Astrocyte (in vitro differentiated cells and primary cell): ENCODE measurements at regions not wholly inside any gene's neighbourhood (a gene's known extent, or its start where the extent isn't known, plus 50 kb on each side); places are given as distances from the start of the nearest gene placed in this dataset.

Source experiments
- EZH2 ChIP-seq: IDR thresholded peaks from 2 replicates; pipeline ENCODE4 v1.6.1; 2012; ENCODE audit warnings: mild to moderate bottlenecking, low read length, inconsistent platforms; ENCODE audit not compliant: insufficient read depth
- TF ChIP-seq, protein P1 (sequence below): IDR thresholded peaks from 2 replicates; pipeline ENCODE4 v1.5.1; 2011; ENCODE audit warnings: low read depth, mild to moderate bottlenecking, inconsistent platforms, low read length, moderate library complexity; ENCODE audit not compliant: insufficient read depth

DNA sequence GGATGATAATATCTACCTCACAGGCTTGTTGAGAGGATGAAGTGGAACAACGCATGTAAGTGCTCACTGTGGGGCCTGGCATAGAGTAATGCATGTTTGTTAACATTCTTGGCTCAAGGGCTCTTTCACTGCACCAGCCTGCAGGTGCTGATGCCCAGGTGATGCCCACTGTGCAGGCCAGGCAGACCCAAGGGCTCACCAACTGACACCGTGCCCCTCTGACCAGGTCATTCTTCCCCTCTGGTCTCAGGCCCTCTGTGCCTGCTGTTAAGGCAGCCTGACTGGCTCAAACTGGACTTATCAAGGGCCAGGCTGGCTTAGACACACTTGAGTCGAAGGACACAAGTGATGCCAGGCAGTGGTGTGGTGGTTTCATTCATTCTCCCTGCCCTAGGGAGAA is 90.5 kb downstream of the PJA1 start:
- TF ChIP-seq, protein P1, sequence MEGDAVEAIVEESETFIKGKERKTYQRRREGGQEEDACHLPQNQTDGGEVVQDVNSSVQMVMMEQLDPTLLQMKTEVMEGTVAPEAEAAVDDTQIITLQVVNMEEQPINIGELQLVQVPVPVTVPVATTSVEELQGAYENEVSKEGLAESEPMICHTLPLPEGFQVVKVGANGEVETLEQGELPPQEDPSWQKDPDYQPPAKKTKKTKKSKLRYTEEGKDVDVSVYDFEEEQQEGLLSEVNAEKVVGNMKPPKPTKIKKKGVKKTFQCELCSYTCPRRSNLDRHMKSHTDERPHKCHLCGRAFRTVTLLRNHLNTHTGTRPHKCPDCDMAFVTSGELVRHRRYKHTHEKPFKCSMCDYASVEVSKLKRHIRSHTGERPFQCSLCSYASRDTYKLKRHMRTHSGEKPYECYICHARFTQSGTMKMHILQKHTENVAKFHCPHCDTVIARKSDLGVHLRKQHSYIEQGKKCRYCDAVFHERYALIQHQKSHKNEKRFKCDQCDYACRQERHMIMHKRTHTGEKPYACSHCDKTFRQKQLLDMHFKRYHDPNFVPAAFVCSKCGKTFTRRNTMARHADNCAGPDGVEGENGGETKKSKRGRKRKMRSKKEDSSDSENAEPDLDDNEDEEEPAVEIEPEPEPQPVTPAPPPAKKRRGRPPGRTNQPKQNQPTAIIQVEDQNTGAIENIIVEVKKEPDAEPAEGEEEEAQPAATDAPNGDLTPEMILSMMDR, result no peak
- TF ChIP-seq EZH2, result no peak
